ENCODE measurements at regions not wholly inside any gene's neighbourhood (a gene's known extent, or its start where the extent isn't known, plus 50 kb on each side); places are given as distances from the start of the nearest gene placed in this dataset.
A peak's percentile ranks its signal among the peaks of the same experiment; 100 is the strongest.
"Not testable (repeated sequence)": the region's sequence is repeated elsewhere in the genome, so short reads cannot be mapped to it uniquely, and the experiment has no call there.

DNA sequence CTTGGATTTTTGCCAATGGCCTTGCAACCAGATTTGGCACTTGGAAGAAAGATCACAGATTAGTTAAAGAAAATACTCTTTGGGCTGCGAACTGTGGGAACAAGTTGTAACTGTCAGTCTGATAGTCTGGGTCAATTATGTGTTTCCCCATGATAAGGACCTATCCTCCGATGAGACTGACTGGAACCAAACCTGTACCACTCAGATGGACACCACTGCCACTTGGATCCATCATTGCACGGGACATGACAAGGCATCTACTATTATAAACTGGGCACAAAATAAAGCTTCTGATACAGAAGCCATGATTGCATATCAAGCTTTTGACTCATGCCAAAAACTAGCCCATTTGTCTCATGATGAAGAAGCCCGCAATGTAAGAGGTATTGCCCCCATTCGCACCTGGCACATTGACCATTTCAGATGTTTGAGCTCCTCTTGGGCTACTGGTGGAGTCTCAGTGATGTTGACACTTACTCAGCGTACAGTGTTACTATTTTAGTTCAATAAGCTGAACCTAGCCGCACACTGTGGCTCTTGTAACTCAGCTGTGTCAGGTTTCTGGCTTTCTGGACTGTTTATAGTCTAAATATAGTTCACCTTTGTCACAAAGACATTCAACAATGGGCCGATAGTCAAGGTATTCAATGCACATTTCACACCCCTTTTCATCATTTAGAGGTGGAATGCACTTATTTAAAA is 179.8 kb upstream of the RBBP8 start:
- no peak for DNase-seq

GRCh38 chr18:22764005-22764404 is 169.1 kb upstream of the RBBP8 start:
- not testable (repeated sequence) for DNase-seq

- no peak for DNase-seq
These were observed 167.2 kb upstream of the RBBP8 start for GRCh38 chr18:22765896-22766295.

DNA sequence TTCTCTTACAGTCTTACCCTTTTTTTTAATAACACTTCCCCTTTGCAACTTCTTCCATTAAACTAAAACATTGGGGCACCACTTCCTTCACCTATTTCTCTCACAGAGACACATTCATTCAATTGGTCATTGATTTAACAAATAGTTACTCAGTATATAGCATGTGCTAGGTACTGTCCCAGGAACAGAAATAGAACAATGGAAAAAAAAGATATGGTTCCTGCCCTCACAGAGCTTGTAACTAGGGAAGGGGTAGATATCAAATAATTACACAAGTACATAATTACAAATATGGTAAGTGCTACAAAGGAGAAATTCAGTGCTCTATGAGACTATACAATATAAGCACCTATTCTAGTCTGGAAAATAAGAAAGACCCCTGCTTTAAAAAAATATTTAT is 165.5 kb upstream of the RBBP8 start:
- no peak for DNase-seq

GRCh38 chr18:22773944-22774343 is 159.2 kb upstream of the RBBP8 start:
- no peak for DNase-seq

GRCh38 chr18:22778996-22779395 is 154.1 kb upstream of the RBBP8 start:
- DNase-seq, result no peak

DNA sequence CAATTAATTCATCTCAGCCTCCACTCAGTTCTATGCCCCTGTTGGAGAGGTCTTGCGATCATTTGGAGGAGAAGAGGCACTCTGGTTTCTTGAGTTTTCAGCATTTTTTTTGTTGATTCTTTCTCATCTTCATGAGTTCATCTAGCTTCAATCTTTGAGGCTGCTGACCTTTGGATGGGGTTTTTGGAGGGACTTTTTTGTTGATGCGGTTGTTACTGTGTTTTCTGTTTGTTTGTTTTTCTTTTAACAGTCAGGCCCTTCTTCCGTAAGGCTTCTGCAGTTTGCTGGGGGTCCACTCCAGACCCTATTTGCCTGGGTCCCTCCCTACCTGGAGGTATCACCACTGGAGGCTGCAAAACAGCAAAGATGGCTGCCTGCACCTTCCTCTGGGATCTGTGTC is 149.9 kb upstream of the RBBP8 start:
- no peak for DNase-seq

DNA sequence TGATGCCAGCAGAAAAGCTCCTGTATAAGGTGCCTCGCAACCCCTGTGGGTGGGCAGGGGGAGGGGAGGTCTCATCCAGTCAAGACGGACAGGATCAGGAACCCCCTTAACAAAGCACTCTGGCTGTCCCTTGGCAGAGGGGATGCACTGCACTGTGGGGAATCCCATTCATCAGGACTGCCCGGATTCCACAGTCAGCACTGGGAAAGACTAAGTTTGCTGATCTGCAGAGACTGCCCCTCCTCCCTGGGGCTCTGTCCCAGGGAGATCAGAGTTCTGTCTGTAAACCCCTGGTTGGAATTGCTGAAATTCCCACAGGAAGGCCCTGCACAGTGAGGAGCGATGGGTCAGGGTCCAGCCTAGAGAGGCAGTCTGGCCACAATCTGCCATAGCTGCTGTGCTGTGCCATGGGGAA is 149.5 kb upstream of the RBBP8 start:
- DNase-seq, result no peak

GRCh38 chr18:22789052-22789451 is 144.1 kb upstream of the RBBP8 start:
- DNase-seq, result no peak

GRCh38 chr18:22789600-22789999 is 143.5 kb upstream of the RBBP8 start:
- no peak for DNase-seq

GRCh38 chr18:22790545-22791309 is 142.4 kb upstream of the RBBP8 start:
- DNase-seq, result no peak

DNA sequence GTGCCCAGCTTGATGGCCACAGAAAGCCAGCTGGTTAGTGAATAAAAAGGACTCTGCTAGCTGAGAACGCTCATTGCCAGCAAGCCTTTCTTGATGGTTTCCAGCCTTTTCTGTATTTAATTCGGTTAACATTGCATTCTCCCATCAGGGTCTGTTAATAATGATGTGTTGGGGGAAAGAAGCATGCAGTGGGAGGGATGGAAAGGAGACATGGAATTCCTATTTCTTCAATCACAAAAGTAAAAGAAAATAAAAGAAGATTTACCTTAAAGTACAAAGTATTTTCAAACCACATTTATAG is 141.9 kb upstream of the RBBP8 start:
- no peak for DNase-seq

- DNase-seq, result no peak
These were observed 137.0 kb upstream of the RBBP8 start for GRCh38 chr18:22796113-22796512.

GRCh38 chr18:22800551-22800951 is 132.6 kb upstream of the RBBP8 start:
- DNase-seq, result no peak

DNA sequence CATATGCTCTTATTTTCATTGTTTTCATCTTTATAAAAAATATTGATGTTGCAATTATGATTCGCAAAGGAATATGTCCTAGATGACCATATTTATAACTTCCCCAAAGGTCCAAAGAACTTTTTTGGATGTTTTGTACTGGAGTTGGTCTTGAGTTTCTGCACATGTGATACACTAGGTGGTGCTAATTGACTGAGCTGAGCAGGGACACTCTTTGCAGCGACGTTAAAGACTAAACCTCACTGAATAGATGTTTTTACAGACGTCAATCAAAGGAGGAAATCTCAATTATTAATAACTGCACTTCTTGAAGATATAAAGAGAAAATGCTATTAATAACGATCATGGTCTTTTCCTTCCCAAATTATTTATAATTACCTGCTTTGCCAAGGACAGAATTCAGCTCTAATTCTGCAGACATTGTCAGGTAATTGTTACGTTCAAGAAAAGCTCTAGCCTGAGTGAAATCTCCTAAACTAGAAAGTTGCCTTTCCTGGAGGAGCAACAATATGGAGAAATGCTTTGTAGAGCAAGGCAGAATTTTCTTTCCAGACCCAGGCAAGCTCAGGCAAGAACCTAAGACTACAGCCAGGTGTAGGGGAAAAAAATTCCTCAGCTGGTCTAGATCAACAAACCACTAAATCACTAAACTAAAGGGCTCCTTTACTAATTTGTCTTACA is 119.3 kb upstream of the RBBP8 start:
- DNase-seq, result peak; percentile 56

GRCh38 chr18:22814329-22814703 is 118.8 kb upstream of the RBBP8 start:
- DNase-seq, result no peak

DNA sequence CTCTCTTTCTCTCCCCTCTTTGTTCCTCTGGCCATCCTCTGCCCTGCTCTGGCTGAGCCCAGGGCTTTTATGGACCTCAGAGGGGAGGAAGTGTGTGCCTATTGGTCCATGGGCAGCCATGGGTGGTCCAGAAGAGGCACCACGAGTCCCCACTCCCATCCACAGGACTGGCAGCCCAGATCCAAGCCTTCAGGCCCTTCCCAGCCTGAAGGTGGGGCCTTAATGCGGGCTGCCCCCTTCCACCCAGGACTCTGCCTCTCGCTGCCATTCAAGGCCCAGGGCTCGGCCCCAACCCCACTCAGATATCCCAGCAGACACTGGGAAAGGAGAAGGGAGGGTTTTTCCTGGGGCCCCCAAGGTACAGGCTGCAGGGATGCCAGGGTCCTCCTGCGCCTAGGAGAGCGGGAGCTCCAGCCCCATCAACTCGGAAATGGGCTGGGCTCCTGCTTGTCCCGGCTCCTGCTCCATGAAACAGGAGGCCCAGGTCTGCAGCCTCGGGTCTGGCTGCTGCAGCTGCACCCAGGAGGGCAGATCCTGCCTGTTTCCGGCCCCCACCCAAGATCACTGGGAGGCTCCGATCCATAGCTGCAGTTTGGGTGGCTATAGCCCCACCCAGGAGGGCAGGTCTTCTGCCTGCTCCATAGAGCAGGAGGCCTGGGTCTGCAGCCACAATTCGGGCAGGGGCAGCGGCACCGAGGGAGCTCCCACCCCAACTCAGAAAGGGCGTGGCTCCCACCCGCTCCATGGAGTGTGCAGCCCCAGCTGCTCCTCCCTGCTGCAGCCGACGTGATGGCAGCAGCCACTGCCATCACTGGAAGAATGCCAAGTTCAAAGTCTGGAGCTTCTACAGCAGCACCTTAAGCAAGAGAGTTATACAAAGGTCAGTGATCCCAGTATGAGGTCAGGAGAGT is 116.6 kb upstream of the RBBP8 start:
- no peak for DNase-seq

DNA sequence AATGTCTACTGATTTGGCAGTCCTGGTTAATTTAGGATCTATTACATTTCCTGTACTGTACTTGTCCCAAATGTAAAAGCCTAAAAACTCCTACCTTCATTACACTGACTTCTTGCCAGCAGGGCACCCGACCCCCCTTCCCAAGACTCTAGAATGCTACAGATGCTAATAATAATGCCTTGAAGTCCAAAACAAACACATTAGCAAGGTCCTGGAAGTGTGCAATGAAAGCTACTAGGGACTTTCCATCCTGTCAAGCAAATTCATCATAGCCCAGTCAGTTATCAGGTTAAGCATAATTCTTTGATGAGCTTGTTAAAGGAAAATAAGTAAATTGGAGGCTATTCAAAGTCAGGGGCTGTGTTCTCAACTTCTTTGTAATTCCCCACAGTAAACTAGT is 115.3 kb upstream of the RBBP8 start:
- DNase-seq, result no peak

- DNase-seq, result peak; percentile 63
These were observed 111.1 kb upstream of the RBBP8 start for GRCh38 chr18:22822024-22822423.

DNA sequence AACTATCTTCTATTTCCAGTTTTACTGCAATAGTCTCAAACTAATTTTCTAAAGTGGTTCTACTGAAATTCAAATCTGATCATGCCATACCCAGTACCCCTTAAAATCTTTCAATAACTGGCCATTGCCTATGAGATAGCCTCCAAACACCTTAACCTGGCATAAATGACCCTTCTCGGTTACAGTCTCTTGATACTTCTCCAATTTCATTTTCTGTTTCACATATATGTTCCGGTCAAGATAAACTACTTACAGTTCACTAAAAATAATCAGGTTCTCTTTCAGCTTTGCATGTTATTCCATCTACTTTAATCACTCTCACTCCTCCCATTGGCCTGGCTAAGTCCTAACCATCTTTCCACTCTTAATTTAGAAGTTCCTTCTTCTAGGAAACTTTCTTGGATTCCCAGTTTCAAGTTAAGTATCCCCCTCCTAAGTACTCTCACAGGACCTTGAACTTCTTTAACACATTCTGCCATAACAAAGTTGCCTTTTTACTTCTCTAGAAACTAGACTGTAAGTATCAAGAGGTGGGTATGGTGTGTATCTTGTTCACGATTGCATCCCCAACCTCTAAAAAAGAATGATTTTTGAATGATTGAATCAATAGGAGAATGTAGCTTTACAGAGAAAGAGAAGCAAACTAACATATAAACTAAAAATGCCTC is 110.2 kb upstream of the RBBP8 start:
- DNase-seq, result no peak

DNA sequence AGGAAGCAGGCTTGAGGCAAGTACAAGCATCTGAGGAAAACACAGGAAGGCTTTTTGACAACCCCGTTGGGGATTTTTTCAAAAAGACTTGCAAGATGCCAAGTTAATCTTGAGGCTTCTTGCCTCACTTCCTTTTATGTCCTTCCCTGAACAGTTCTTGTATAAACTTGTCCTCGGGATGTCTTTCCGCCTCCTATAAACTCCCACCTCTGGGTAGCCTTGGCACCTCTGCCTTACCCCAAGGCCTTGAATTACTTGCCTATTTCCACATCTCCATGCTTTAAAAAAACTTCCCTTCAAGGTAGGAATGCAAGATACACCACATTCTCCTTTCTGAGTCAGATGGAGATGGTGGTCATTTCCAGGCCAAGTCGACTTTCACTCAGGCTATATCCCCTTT is 106.4 kb upstream of the RBBP8 start:
- no peak for DNase-seq

- DNase-seq, result no peak
These were observed 105.9 kb upstream of the RBBP8 start for GRCh38 chr18:22827216-22827615.

DNA sequence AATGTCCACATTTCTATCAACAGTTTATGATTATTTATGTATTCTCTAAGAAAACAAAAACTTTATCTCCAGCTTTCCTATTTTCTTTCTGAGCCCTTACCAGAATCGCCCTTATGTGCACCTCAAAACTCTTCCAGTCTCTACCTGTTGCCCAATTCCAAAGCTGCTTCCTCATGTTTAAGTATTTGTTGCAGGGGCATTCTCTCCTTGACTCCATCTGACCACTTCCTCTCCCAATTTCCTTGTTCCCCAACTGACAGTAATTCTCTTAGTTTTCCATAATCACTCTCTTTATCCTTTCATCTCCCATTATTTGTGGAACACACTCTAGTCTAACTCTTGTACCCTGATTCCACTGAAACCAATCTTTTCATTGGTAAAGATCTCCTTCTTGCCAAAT is 105.4 kb upstream of the RBBP8 start:
- peak; percentile 14 for DNase-seq

Data from HCEC 1CT (cell line).